Head of caudate nucleus (tissue), 42 donors: ENCODE measurements at regions not wholly inside any gene's neighbourhood (a gene's known extent, or its start where the extent isn't known, plus 50 kb on each side); places are given as distances from the start of the nearest gene placed in this dataset.

Source experiments
- DNase-seq, 42 donors: peaks; one replicate each; pipeline versions ENCODE4 v3.0.0 to v3.0.0-alpha.2; 2020 to 2021; ENCODE audit warnings: mixed read lengths in 7 of 42
- intact Hi-C: fragments of 100-400 bp; cut with DNase I; formaldehyde crosslinking; loops from one replicate; pipeline ENCODE4 v1.15.0; 2022

GRCh38 chr11:130604606-130605005 is 156.2 kb downstream of the ADAMTS15 start:
- intact Hi-C loops: loop anchor here (10.0 kb wide), 1 partner anchor 150 kb away; no protein-coding TSS in a partner anchor
- no peak for DNase-seq

DNA sequence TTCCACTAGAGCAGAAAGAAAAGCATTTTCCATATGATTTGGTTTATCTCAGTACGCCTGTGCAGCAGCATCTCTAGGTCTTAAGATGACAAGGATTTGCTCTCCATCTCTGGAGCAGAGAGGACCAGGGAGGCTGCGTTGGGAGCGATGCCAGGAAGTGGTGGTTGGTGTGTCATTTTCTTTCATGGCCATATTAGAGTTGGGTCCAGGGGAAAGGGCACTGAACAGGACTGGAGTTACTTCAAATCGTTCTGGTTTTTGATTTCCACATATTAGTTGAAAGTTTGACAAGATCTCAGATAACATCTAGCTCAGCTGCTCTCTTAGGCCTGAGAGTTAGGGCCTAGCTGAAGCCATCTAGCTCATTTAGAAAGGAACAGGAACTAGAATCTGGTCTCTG is 157.7 kb downstream of the ADAMTS15 start:
- peak in 1 of 42 donors; percentile 33 for DNase-seq
- intact Hi-C loops: loop anchor here (10.0 kb wide), 1 partner anchor 151 kb away; no protein-coding TSS in a partner anchor

- DNase-seq: peak in 40 of 42 donors; percentile 28 to 89 (median 66)
- intact Hi-C loops: loop anchor here (10.0 kb wide), 1 partner anchor 152 kb away; no protein-coding TSS in a partner anchor
Measured at GRCh38 chr11:130606781-130607511, 158.5 kb downstream of the ADAMTS15 start.

GRCh38 chr11:130608287-130608686 is 159.8 kb downstream of the ADAMTS15 start:
- peak in 41 of 42 donors; percentile 20 to 87 (median 62) for DNase-seq
- intact Hi-C loops: loop anchor here (10.0 kb wide), 1 partner anchor 153 kb away; no protein-coding TSS in a partner anchor

- DNase-seq: peak in 29 of 42 donors; percentile 16 to 78 (median 48)
- intact Hi-C loops: loop anchor here (10.0 kb wide), 1 partner anchor 155 kb away; no protein-coding TSS in a partner anchor
Measured at GRCh38 chr11:130609121-130610035, 160.9 kb downstream of the ADAMTS15 start.

DNA sequence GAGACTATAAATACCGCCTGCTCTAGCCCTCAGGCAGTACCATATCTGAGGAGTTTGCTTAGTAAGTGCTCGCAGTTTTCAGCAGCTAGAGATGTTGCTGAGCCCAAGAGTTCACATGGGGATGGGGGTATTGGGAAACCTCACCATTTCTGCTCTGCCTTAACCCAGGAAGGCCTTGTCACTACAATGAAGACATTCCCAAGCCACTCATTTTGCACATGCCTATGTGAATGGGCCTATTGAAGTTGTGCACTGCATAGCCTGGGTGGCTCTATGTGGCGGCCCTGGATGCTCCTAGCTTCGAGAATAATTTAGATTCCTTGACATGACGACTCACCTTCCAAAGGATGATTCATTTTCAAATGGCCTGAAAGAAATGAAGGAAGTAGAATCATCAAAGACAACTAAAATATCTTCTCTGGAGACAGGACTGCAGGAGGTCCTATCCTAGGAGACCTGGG is 163.4 kb downstream of the ADAMTS15 start:
- intact Hi-C loops: no loop called here
- DNase-seq: peak in 8 of 42 donors; percentile 7 to 64 (median 50)

DNA sequence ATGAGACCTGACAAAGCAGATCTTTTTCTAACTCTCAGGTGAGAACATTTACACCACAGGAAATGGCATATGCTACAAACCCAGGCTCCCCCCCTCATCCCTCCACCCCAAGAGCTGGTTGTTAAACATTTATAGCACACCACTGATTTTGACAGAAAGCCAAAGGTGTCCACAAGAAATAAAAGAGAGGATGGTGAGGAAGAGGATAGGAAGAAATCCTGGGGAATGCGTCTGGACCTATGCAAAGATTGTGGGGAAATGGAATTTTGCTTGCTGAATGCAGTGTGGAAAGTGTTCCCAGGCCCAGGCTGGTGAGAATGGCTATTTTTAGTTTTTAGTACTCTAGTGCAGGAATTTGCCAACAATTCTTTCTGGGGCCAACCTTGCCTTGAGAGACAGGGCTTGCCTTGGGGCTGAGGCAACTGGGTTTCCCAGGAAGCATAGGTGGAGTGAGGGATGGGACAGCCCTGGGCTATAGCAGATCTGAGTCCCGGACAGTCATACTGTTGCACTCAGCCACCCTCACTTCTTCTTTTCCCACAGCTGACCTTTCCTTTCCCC is 163.9 kb downstream of the ADAMTS15 start:
- intact Hi-C loops: no loop called here
- DNase-seq: peak in 1 of 42 donors; percentile 39

- intact Hi-C loops: no loop called here
- DNase-seq: no peak
Measured at GRCh38 chr11:130613396-130613795, 165.0 kb downstream of the ADAMTS15 start.

- intact Hi-C loops: no loop called here
- peak in 1 of 42 donors; percentile 5 for DNase-seq
Measured at GRCh38 chr11:130614591-130614990, 166.1 kb downstream of the ADAMTS15 start.

DNA sequence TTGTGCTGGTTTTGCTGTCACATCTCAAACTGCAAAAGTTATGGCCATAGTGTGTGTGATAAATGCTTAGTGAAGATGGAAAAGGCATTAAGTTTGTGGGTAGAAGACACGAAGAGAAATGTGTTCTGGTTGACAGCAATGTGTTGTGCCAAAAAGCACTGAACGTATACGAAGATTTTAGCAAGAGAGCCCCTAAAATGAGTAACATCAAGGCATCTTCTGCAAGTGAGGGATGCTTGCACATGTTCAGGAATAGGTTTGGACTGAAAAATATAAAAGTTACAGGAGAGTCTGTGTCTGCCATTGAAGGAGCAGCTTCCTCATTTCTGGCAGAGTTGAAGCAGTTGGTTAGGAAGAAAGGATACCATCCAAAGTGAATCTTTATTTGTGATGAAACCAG is 167.1 kb downstream of the ADAMTS15 start:
- DNase-seq: peak in 1 of 42 donors; percentile 9
- intact Hi-C loops: no loop called here

DNA sequence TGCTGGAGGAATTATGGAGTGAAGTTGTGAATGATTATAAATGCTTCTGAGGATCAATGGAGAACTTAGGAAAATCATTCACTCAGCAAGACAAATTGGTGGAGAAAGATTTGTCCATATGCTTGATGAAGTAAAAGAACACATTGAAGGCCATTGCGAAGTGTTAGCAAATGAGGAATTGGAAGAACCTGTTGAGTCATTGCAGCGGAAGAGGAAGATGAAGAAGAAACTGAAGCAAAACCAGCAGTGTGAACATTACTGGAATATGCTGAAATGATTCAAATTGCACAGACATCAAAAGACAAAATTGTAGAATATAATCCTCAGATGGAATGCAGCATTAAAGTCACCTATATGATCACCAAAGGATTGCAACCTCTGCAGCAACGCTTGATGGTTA is 168.1 kb downstream of the ADAMTS15 start:
- DNase-seq: no peak
- intact Hi-C loops: no loop called here

- intact Hi-C loops: no loop called here
- no peak for DNase-seq
Measured at GRCh38 chr11:130617001-130617400, 168.6 kb downstream of the ADAMTS15 start.

DNA sequence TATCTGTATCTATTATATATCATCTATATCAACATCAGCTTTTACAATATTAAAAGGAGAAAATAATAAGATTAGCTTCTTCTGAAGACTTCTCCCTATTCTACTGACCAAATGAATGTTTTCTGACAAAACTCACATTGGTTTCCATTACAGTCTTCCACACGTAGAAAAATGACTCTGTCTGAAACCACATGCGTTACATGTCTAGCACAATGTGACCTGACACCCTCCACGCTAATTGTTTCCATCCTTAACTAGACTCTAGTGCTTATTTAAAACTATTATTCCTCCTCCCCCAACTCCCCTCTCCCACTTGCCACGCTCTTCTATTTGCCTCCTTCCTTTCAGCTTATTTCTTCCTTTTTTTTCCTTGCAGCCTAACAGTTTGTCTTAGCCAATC is 172.1 kb downstream of the ADAMTS15 start:
- intact Hi-C loops: no loop called here
- no peak for DNase-seq

DNA sequence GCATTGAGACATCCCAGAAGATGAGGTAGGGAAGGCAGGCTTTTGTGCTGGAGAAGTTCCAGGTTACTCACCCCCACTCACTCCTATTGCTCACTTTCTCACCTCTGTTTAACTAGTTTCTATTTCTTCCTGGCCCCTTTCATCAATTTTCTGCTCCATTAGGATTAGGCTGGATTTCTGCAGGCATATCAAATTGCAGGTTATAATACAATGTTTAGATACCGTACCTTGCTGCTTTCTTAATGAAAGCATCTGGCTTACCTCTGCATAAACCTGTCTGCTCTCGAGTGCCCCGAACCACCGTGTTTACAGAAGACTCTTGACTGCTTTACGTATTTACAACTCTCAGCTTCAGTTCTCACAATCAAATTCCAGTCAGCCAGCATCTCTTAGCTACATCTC is 173.7 kb downstream of the ADAMTS15 start:
- intact Hi-C loops: no loop called here
- DNase-seq: no peak

GRCh38 chr11:130623670-130624668 is 175.5 kb downstream of the ADAMTS15 start:
- DNase-seq: no peak
- intact Hi-C loops: no loop called here

DNA sequence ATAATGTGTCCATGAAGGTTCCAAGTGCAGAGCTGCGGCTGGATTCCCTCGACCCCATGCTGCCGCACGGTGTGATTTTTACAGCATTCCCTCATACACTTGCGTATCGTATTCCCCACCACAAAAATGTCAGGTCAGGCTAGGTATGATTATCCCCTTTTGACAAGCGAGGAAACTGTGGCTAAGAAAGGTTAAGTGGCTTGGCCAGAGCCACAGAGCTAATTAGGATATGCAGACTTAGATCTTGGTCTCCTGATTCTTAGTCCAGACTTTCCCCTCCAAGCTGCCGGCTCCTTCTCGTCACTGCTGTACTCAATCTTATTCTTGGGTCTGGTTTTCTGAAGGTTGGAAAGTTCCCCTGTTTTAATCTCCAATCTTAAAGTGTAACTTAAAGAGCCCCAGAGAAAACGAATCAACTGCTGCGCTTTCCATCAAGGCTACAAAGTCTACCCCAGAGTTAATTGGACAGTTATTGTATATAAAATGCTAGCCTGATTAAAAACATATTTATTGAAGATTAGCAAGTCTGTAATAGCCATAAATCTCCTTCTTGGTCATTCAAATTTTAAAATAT is 176.6 kb downstream of the ADAMTS15 start:
- DNase-seq: no peak
- intact Hi-C loops: no loop called here

DNA sequence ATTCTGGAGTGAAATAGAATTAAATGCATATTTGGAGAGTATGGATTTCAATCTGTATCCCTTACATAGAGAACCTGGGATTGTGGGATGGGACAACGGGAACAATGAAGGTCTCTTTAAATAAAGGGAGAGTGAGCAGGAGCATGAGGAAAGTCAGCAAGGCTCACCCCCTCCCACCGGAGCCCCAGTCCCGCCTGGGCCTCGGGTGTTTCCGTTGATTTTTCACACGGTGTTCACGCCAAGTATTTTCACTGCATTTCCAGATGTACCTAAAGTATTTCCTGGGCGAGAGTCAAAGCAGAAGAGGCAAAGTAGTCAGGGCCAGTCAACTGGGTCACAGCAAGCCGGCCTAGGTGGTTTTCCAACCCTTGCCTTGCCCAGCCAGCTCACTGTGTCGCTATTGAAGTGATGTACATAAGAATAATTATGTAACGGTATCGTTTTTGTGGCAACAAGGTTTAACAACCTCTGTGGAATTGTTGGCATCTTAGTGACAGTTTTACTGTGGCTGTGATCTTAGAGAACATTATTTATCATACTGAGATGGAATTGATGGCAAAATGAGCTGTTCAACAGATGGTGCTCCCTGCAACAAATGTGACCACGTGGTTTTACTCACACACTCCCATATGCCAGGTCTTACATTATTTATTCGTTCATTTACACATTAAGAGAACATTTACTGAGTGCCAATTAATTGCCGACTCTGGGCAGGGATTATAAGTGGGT is 177.3 kb downstream of the ADAMTS15 start:
- intact Hi-C loops: no loop called here
- DNase-seq: no peak
